ENCODE measurements at regions not wholly inside any gene's neighbourhood (a gene's known extent, or its start where the extent isn't known, plus 50 kb on each side); places are given as distances from the start of the nearest gene placed in this dataset.

GRCh38 chr4:156677131-156677531 is 294.5 kb downstream of the PDGFC start (continued):
- 0 out of 2 replicates have a peak, but pooled peaks have one; percentile 31 for TF ChIP-seq ATF3 (IDR thresholded peaks at IDR 0.05)
- TF ChIP-seq CBX3 (IDR thresholded peaks at IDR 0.05; ENCODE audit: low read depth) = peak; percentile 71
- peak; percentile 39 to 63 (median 63); a peak in 4 of 6 replicates for TF ChIP-seq CTCF (IDR thresholded peaks at IDR 0.05 in 2 of 3, conservative IDR thresholded peaks at IDR 0.05 in 1 of 3; ENCODE audit: borderline replicate concordance in 1 of 3, insufficient read depth in 1 of 3, low read depth in 2 of 3, low read length in 2 of 3)
- no peak for TF ChIP-seq POLR2AphosphoS5 (IDR thresholded peaks at IDR 0.05; ENCODE audit: low read depth, low read length)
- TF ChIP-seq EGR1 (IDR thresholded peaks at IDR 0.05; ENCODE audit: low read depth) = no peak
- TF ChIP-seq RAD21 (IDR thresholded peaks at IDR 0.05; ENCODE audit: low read depth) = peak; percentile 82
- no peak for TF ChIP-seq REST (IDR thresholded peaks at IDR 0.05; ENCODE audit: low read depth)
- peak; percentile 32; the same call in 1 of the 2 replicates for TF ChIP-seq SP1 (IDR thresholded peaks at IDR 0.05; ENCODE audit: low read depth)

All from HCT116 (cell line).